ENCODE measurements at regions not wholly inside any gene's neighbourhood (a gene's known extent, or its start where the extent isn't known, plus 50 kb on each side); places are given as distances from the start of the nearest gene placed in this dataset.

- H3K27ac Mint-ChIP-seq = no peak overlapping the region
- ATAC-seq (no peak), DNase-seq (no peak)
- H3K4me1 Mint-ChIP-seq (ENCODE audit: low read depth) = no peaks in the 10 kb centered on the region
- no peak overlapping the region for H3K4me3 Mint-ChIP-seq
- CTCF ChIA-PET = no interaction called here
- POLR2A ChIA-PET = no interaction called here
- H3K9me3 Mint-ChIP-seq (ENCODE audit: insufficient read depth) = no peaks in the 10 kb centered on the region
- no peaks in the 10 kb centered on the region for H3K27me3 Mint-ChIP-seq (ENCODE audit: low read depth)
- no peaks in the 10 kb centered on the region for H3K36me3 Mint-ChIP-seq (ENCODE audit: low read depth)
Observed at GRCh38 chr18:55064760-55065159, 105.5 kb upstream of the CCDC68 start.

- POLR2A ChIA-PET = no interaction called here
- no peak overlapping the region for H3K27ac Mint-ChIP-seq
Observed at GRCh38 chr18:55064073-55064472, 104.8 kb upstream of the CCDC68 start.

GRCh38 chr18:55054021-55054990 is 95.0 kb upstream of the CCDC68 start:
- no peak for DNase-seq
- H3K27me3 Mint-ChIP-seq (ENCODE audit: low read depth) = no peaks in the 10 kb centered on the region
- H3K27ac Mint-ChIP-seq = no peak overlapping the region
- H3K36me3 Mint-ChIP-seq (ENCODE audit: low read depth) = no peaks in the 10 kb centered on the region
- no peaks in the 10 kb centered on the region for H3K9me3 Mint-ChIP-seq (ENCODE audit: insufficient read depth)
- CTCF ChIA-PET = no interaction called here
- ATAC-seq = no peak
- H3K4me3 Mint-ChIP-seq = no peak overlapping the region
- H3K4me1 Mint-ChIP-seq (ENCODE audit: low read depth) = no peaks in the 10 kb centered on the region
- POLR2A ChIA-PET = no interaction called here

More at GRCh38 chr18:55064073-55064472, 104.8 kb upstream of the CCDC68 start:
- Mint-ChIP-seq H3K9me3 (ENCODE audit: insufficient read depth) (no peaks in the 10 kb centered on the region), H3K27me3 (ENCODE audit: low read depth) (no peaks in the 10 kb centered on the region), H3K4me1 (ENCODE audit: low read depth) (no peaks in the 10 kb centered on the region), H3K4me3 (no peak overlapping the region), H3K36me3 (ENCODE audit: low read depth) (no peaks in the 10 kb centered on the region)
- CTCF ChIA-PET = no interaction called here
- DNase-seq = no peak
- ATAC-seq = no peak

GRCh38 chr18:55048892-55049291 is 89.6 kb upstream of the CCDC68 start:
- Mint-ChIP-seq H3K4me1 (ENCODE audit: low read depth) (no peaks in the 10 kb centered on the region), H3K27ac (no peak overlapping the region), H3K36me3 (ENCODE audit: low read depth) (no peaks in the 10 kb centered on the region), H3K27me3 (ENCODE audit: low read depth) (no peaks in the 10 kb centered on the region), H3K9me3 (ENCODE audit: insufficient read depth) (no peaks in the 10 kb centered on the region), H3K4me3 (no peak overlapping the region)
- DNase-seq = no peak
- no peak for ATAC-seq
- CTCF ChIA-PET = no interaction called here
- POLR2A ChIA-PET = no interaction called here

- Mint-ChIP-seq H3K36me3 (ENCODE audit: low read depth) (no peaks in the 10 kb centered on the region), H3K27ac (no peak overlapping the region), H3K9me3 (ENCODE audit: insufficient read depth) (no peaks in the 10 kb centered on the region), H3K4me3 (no peak overlapping the region), H3K27me3 (ENCODE audit: low read depth) (no peaks in the 10 kb centered on the region), H3K4me1 (ENCODE audit: low read depth) (no peaks in the 10 kb centered on the region)
- ChIA-PET CTCF (no interaction called here), POLR2A (no interaction called here)
- no peak for ATAC-seq
- DNase-seq = no peak
Observed at GRCh38 chr18:55047546-55047945, 88.3 kb upstream of the CCDC68 start.

- POLR2A ChIA-PET = no interaction called here
- Mint-ChIP-seq H3K36me3 (ENCODE audit: low read depth) (no peaks in the 10 kb centered on the region), H3K9me3 (ENCODE audit: insufficient read depth) (no peaks in the 10 kb centered on the region), H3K4me1 (ENCODE audit: low read depth) (no peaks in the 10 kb centered on the region), H3K27ac (no peak overlapping the region), H3K4me3 (no peak overlapping the region), H3K27me3 (ENCODE audit: low read depth) (no peaks in the 10 kb centered on the region)
- no peak for ATAC-seq
- CTCF ChIA-PET = no interaction called here
- no peak for DNase-seq
Observed at GRCh38 chr18:55041366-55041765, 82.1 kb upstream of the CCDC68 start.

- no peak for ATAC-seq
- H3K27me3 Mint-ChIP-seq (ENCODE audit: low read depth) = no peaks in the 10 kb centered on the region
- H3K36me3 Mint-ChIP-seq (ENCODE audit: low read depth) = no peaks in the 10 kb centered on the region
- DNase-seq = no peak
- ChIA-PET CTCF (no interaction called here), POLR2A (no interaction called here)
- H3K27ac Mint-ChIP-seq = no peak overlapping the region
- H3K9me3 Mint-ChIP-seq (ENCODE audit: insufficient read depth) = no peaks in the 10 kb centered on the region
- H3K4me1 Mint-ChIP-seq (ENCODE audit: low read depth) = no peaks in the 10 kb centered on the region
- no peak overlapping the region for H3K4me3 Mint-ChIP-seq
Observed at GRCh38 chr18:55038162-55038561, 78.9 kb upstream of the CCDC68 start.

GRCh38 chr18:55034742-55035141 is 75.5 kb upstream of the CCDC68 start:
- no peak for ATAC-seq
- POLR2A ChIA-PET = no interaction called here
- CTCF ChIA-PET = no interaction called here
- Mint-ChIP-seq H3K27me3 (ENCODE audit: low read depth) (peaks cover 4% of the 10 kb centered on the region), H3K4me3 (no peak overlapping the region), H3K36me3 (ENCODE audit: low read depth) (no peaks in the 10 kb centered on the region), H3K9me3 (ENCODE audit: insufficient read depth) (no peaks in the 10 kb centered on the region), H3K4me1 (ENCODE audit: low read depth) (no peaks in the 10 kb centered on the region), H3K27ac (no peak overlapping the region)
- no peak for DNase-seq

- ChIA-PET CTCF (no interaction called here), POLR2A (no interaction called here)
- no peaks in the 10 kb centered on the region for H3K4me1 Mint-ChIP-seq (ENCODE audit: low read depth)
- no peaks in the 10 kb centered on the region for H3K36me3 Mint-ChIP-seq (ENCODE audit: low read depth)
- ATAC-seq (no peak), DNase-seq (no peak)
- H3K4me3 Mint-ChIP-seq = no peak overlapping the region
- peaks cover 4% of the 10 kb centered on the region for H3K27me3 Mint-ChIP-seq (ENCODE audit: low read depth)
- no peaks in the 10 kb centered on the region for H3K9me3 Mint-ChIP-seq (ENCODE audit: insufficient read depth)
- H3K27ac Mint-ChIP-seq = no peak overlapping the region
Observed at GRCh38 chr18:55031979-55032378, 72.7 kb upstream of the CCDC68 start.

GRCh38 chr18:55031576-55031975 is 72.3 kb upstream of the CCDC68 start:
- Mint-ChIP-seq H3K27ac (no peak overlapping the region), H3K4me1 (ENCODE audit: low read depth) (no peaks in the 10 kb centered on the region), H3K4me3 (no peak overlapping the region), H3K9me3 (ENCODE audit: insufficient read depth) (no peaks in the 10 kb centered on the region), H3K27me3 (ENCODE audit: low read depth) (peaks cover 4% of the 10 kb centered on the region), H3K36me3 (ENCODE audit: low read depth) (no peaks in the 10 kb centered on the region)
- DNase-seq (no peak), ATAC-seq (no peak)
- ChIA-PET CTCF (no interaction called here), POLR2A (no interaction called here)

GRCh38 chr18:55031164-55031563 is 71.9 kb upstream of the CCDC68 start:
- POLR2A ChIA-PET = no interaction called here
- DNase-seq (no peak), ATAC-seq (no peak)
- Mint-ChIP-seq H3K27ac (no peak overlapping the region), H3K36me3 (ENCODE audit: low read depth) (no peaks in the 10 kb centered on the region), H3K27me3 (ENCODE audit: low read depth) (peaks cover 4% of the 10 kb centered on the region), H3K4me1 (ENCODE audit: low read depth) (no peaks in the 10 kb centered on the region), H3K4me3 (no peak overlapping the region), H3K9me3 (ENCODE audit: insufficient read depth) (no peaks in the 10 kb centered on the region)
- CTCF ChIA-PET = no interaction called here

GRCh38 chr18:55024564-55024963 is 65.3 kb upstream of the CCDC68 start:
- Mint-ChIP-seq H3K27ac (no peak overlapping the region), H3K4me3 (no peak overlapping the region), H3K4me1 (ENCODE audit: low read depth) (no peaks in the 10 kb centered on the region), H3K27me3 (ENCODE audit: low read depth) (no peaks in the 10 kb centered on the region), H3K36me3 (ENCODE audit: low read depth) (no peaks in the 10 kb centered on the region), H3K9me3 (ENCODE audit: insufficient read depth) (no peaks in the 10 kb centered on the region)
- ATAC-seq = no peak
- DNase-seq = no peak
- ChIA-PET POLR2A (no interaction called here), CTCF (no interaction called here)

GRCh38 chr18:55018602-55019001 is 59.3 kb upstream of the CCDC68 start:
- no peaks in the 10 kb centered on the region for H3K4me1 Mint-ChIP-seq (ENCODE audit: low read depth)
- no peak for ATAC-seq
- no peaks in the 10 kb centered on the region for H3K36me3 Mint-ChIP-seq (ENCODE audit: low read depth)
- peaks cover 3% of the 10 kb centered on the region for H3K27me3 Mint-ChIP-seq (ENCODE audit: low read depth)
- DNase-seq = no peak
- no peak overlapping the region for H3K27ac Mint-ChIP-seq
- no peaks in the 10 kb centered on the region for H3K9me3 Mint-ChIP-seq (ENCODE audit: insufficient read depth)
- POLR2A ChIA-PET = no interaction called here
- no peak overlapping the region for H3K4me3 Mint-ChIP-seq
- CTCF ChIA-PET = no interaction called here

Measured in activated CD8-positive, alpha-beta T cell treated with anti-CD3 and anti-CD28 coated beads, Interleukin-2, amount 10 ng/mL, durations not matched to agents 7 days and 5 days (primary cell).